DMS114 treated with DMSO at 0.1 percent for 48 hours (cell line): ENCODE measurements at regions not wholly inside any gene's neighbourhood (a gene's known extent, or its start where the extent isn't known, plus 50 kb on each side); places are given as distances from the start of the nearest gene placed in this dataset.

Experiments
- DNase-seq: peaks from one replicate; lab custom pipeline; 2025; ENCODE audit not compliant: unreplicated experiment; lab: John Stamatoyannopoulos, UW

GRCh38 chr6:62672989-62673388 is 387.0 kb upstream of the KHDRBS2 start:
- DNase-seq = no peak

- DNase-seq = no peak
Observed at GRCh38 chr6:62670490-62671223, 384.6 kb upstream of the KHDRBS2 start.

DNA sequence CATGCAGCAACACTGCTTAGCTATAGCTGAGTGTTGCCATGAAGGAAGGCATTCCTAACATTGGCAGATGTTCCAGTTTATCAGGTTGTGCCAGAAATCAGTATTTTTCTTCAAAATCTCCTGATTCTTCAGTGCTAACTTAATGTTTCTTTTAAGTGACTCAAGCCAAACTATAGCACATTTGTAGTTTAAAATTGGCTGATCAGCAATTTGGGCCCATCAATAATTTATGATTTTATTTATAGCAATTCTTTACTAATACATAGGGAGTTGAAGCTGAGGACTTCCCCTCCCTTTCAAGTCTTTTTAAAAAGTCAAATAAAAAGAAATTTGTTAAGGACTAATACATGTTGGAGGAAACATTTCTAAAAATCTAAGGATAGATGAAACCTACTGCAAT is 383.8 kb upstream of the KHDRBS2 start:
- DNase-seq = no peak

- DNase-seq = no peak
Observed at GRCh38 chr6:62652692-62653328, 366.8 kb upstream of the KHDRBS2 start.

GRCh38 chr6:62645274-62645673 is 359.2 kb upstream of the KHDRBS2 start:
- no peak for DNase-seq

- DNase-seq = no peak
Observed at GRCh38 chr6:62640749-62641148, 354.7 kb upstream of the KHDRBS2 start.

DNA sequence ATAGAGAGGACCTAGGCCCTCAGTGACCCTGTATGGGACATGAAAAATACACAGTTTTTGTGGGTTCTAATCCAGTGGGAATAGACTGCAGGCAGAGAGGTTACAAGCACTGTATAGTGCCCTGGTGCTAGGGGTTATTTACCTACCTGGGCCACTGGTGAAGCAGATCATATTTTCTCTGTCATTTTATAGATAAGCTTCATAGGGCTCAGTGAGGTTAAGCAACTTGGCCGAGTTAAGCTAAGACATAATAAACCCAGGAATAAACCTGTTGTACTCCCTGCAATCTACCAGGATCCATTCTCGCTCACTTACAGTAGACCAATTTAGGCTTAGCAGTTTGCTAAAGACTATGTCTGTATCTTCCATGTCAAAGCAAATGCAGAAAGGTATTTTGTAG is 340.6 kb upstream of the KHDRBS2 start:
- no peak for DNase-seq

GRCh38 chr6:62623846-62624532 is 338.0 kb upstream of the KHDRBS2 start:
- no peak for DNase-seq

DNA sequence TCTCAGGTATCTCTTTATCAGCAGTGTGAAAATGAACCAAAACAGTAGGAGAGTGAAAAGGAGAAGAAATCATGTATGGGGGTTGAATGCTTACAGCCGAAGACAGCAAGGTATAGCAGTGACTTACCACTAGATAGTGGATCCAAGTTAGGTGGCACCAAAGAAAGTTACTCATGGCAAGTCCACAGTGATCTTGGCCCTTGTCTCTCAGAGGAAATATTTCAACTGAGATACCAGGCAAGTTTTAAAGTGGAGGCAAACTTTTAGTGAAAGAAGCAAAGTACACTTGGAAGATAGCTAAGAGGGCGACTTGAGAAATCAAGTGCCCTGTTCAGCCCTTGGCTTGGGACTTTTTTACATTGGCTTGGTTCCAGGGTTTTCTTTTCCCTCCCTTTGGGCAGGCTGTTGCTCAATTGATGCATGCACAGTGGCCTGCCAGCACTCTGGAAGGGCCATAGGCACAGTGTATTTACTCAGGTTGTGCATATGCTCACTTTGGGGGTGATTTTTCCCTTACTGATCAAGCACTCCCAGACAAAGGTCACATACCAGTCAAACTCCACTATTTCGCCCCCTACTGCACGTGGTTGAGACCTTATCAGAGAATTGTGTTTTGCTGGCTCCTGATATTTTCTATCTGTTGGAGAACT is 329.5 kb upstream of the KHDRBS2 start:
- DNase-seq = no peak

DNA sequence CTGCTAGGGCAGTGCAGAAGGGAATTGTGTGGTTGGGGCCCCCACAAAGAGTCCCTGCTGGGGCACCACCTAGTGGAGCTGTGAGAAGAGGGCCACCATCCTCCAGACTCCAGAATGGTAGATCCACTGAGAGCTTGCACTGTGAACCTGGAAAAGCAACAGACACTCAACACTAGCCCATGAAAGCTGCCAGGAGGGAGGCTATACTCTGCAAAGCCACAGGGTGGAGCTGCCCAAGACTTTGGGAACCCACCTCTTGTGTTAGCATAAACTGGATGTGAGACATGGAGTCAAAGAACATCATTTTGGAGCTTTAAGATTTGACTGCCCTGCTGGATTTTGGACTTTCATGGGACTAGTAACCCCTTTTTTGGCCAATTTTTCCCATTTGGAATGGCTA is 328.4 kb upstream of the KHDRBS2 start:
- no peak for DNase-seq

GRCh38 chr6:62613928-62614327 is 327.9 kb upstream of the KHDRBS2 start:
- DNase-seq = no peak

- DNase-seq = no peak
Observed at GRCh38 chr6:62612471-62612870, 326.4 kb upstream of the KHDRBS2 start.

DNA sequence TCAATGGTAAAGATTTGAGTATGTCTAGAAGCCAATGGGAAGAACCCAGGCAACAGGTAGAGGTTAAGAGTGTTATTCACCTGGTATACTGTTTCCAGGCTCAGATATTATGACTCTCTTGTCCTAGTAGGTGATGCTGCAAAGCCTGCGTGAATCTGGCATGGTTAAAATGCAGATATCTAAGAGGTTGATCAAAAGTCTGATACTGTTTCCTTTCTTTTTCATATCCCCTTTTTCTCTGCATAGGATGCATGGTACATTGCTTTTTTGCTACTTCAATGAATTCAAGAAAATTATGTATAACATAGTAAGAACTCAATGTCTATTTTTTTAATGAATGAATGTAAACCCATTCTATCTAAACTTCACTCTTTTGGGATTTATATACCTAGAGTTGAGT is 284.3 kb upstream of the KHDRBS2 start:
- no peak for DNase-seq

- no peak for DNase-seq
Observed at GRCh38 chr6:62541502-62541901, 255.5 kb upstream of the KHDRBS2 start.

GRCh38 chr6:62530985-62531384 is 245.0 kb upstream of the KHDRBS2 start:
- DNase-seq = no peak

GRCh38 chr6:62528894-62529526 is 243.0 kb upstream of the KHDRBS2 start:
- DNase-seq = no peak

DNA sequence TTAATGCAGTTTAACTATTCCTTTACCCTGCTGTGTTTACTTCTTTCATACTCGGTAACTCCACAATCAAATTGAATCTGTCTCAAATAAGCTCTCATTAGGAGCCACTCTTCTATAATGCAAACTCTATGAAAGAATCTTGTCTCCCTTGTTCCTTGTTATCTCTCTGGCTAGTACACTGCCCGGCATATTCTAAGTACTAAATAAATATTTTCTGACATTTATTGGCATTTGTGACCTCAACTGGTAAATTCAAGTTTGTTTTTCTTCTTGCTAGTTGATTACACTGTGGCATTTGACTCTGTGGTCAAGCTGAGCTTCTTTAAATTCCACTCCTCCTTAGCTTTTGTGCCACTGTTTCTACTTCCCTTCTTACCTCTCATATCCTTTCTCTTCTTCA is 237.6 kb upstream of the KHDRBS2 start:
- no peak for DNase-seq

- no peak for DNase-seq
Observed at GRCh38 chr6:62519574-62519973, 233.5 kb upstream of the KHDRBS2 start.

DNA sequence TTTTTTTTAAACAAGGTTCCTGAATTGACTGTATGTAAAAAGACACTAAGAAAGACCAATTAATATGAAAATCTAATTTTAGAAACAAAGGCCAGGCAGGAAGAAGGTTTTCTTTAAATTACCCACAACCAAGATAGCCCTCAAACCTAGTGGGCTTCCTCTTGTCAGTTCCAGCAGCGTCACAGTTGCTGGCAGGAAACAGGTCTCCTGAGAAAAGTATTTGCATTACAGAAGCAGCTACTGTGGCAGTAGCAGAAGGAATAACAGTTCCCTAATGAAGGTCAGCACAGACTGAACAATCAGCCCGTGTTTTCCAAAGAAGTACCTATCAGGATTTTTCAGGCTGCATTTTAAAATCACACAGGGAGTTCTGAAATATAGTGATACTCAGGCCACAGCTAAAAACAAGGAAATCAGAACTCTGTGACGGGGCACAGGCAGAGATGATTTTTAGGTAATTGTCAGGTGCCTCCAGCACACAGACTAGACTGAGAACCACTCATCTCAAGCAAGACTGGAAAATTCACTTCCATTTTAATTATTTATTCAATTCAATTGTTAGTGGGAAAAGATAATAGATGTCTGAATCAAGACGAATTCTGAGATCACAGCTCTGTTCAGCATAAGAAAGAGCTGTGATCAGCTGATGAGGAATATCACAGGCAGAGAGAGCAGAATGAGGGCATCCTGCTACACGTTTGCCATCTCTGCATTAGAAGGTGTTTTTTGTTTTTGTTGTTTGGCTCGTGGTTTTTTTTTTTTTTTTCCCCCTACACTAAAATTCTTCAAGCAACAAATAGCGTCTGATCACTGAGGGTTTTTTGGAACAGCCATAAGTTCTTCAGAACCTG is 230.5 kb upstream of the KHDRBS2 start:
- DNase-seq = no peak

DNA sequence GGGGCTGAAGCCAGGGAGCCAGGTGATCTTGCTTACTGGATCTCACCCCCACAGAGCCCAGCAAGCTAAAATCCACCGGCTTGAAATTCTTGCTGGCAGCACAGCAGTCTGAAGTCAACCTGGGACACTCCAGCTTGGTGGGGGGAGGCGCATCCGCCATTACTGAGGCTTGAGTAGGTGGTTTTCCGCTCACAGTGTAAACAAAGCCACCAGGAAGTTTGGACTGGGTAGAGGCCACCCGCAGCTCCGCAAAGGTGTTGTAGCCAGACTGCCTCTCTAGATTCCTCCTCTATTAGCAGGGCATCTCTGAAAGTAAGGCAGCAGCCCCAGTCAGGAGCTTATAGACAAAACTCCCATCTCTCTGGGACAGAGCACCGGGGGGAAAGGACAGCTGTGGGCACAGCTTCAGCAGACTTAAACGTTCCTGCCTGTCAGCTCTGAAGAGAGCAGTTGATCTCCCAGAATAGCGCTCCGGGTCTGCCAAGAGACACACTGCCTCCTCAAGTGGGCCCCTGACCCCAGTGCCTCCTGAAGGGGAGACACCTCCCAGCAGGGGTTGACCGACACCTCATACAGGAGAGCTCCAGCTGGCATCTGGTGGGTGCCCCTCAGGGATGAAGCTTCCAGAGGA is 206.3 kb upstream of the KHDRBS2 start:
- no peak for DNase-seq
